MM.1S (cell line): ENCODE measurements at regions not wholly inside any gene's neighbourhood (a gene's known extent, or its start where the extent isn't known, plus 50 kb on each side); places are given as distances from the start of the nearest gene placed in this dataset.

Experiments
- DNase-seq: peaks from one replicate; pipeline ENCODE4 v3.0.0-alpha.2; 2015
- H2AFZ ChIP-seq: fragments of 300-600 bp; sonication (generic); 2 replicates; pipeline ENCODE4 v1.6.0; 2016; ENCODE audit warnings: antibody characterized with exemption, low read length
- H3F3A ChIP-seq: fragments of 300-600 bp; sonication (generic); 2 replicates; pipeline ENCODE4 v1.6.1; 2016; ENCODE audit warnings: mild to moderate bottlenecking, antibody characterized with exemption, low read length, moderate library complexity, mixed read lengths; ENCODE audit not compliant: insufficient read depth
- H3K27ac ChIP-seq: fragments of 300-600 bp; sonication (generic); 2 replicates; pipeline ENCODE4 v1.5.1; 2016; ENCODE audit warnings: mild to moderate bottlenecking, low read length
- H3K27me3 ChIP-seq: fragments of 300-600 bp; sonication (generic); replicated peaks from 2 replicates; pipeline ENCODE4 v1.6.0; 2016; ENCODE audit warnings: low read length; ENCODE audit not compliant: insufficient read depth
- H3K36me3 ChIP-seq: fragments of 300-600 bp; sonication (generic); replicated peaks from 2 replicates; pipeline ENCODE4 v1.6.1; 2016; ENCODE audit warnings: mild to moderate bottlenecking, low read length, mixed read lengths; ENCODE audit not compliant: insufficient read depth
- H3K4me1 ChIP-seq: fragments of 300-600 bp; sonication (generic); 2 replicates; pipeline ENCODE4 v1.6.1; 2016; ENCODE audit warnings: low read length, mixed read lengths
- H3K4me2 ChIP-seq: fragments of 300-600 bp; sonication (generic); 2 replicates; pipeline ENCODE4 v1.6.0; 2016; ENCODE audit warnings: low read depth, low read length
- H3K4me3 ChIP-seq: fragments of 300-600 bp; sonication (generic); 2 replicates; pipeline ENCODE4 v1.5.1; 2016; ENCODE audit warnings: low read length, mixed read lengths
- H3K79me2 ChIP-seq: fragments of 300-600 bp; sonication (generic); 2 replicates; pipeline ENCODE4 v1.6.1; 2016; ENCODE audit warnings: mixed run types, low read length, mixed read lengths
- H3K9ac ChIP-seq: fragments of 300-600 bp; sonication (generic); 2 replicates; pipeline ENCODE4 v1.6.1; 2016; ENCODE audit warnings: low read length, mixed read lengths
- H3K9me2 ChIP-seq: fragments of 300-600 bp; sonication (generic); replicated peaks from 2 replicates; pipeline ENCODE4 v1.6.1; 2016; ENCODE audit warnings: mild to moderate bottlenecking, low read length, mixed read lengths; ENCODE audit not compliant: insufficient read depth
- H3K9me3 ChIP-seq: fragments of 300-600 bp; sonication (generic); replicated peaks from 2 replicates; pipeline ENCODE4 v1.6.1; 2016; ENCODE audit warnings: mild to moderate bottlenecking, low read length, mixed read lengths; ENCODE audit not compliant: insufficient read depth
- H4K20me1 ChIP-seq: fragments of 300-600 bp; sonication (generic); 2 replicates; pipeline ENCODE4 v1.6.1; 2016; ENCODE audit warnings: mild to moderate bottlenecking, low read length, moderate library complexity, mixed read lengths; ENCODE audit not compliant: insufficient read depth
- CTCF ChIP-seq: fragments of 300-600 bp; sonication (generic); IDR thresholded peaks from 2 replicates; pipeline ENCODE4 v1.5.1; 2016; ENCODE audit warnings: antibody characterized with exemption, low read length, mixed read lengths
- EZH2 ChIP-seq: fragments of 300-600 bp; sonication (generic); optimal IDR thresholded peaks from 2 replicates; pipeline ENCODE3; 2017; ENCODE audit warnings: low read depth, mild to moderate bottlenecking, antibody characterized with exemption, low read length, mixed read lengths
- EZH2phosphoT487 ChIP-seq: fragments of 300-600 bp; sonication (generic); IDR thresholded peaks from 2 replicates; pipeline ENCODE4 v1.6.1; 2018; ENCODE audit warnings: antibody characterized with exemption, low read length

- H3K27ac ChIP-seq = no peak overlapping the region
- no peaks in the 10 kb centered on the region for H3K27me3 ChIP-seq
- H3K4me2 ChIP-seq = no peak overlapping the region
- TF ChIP-seq CTCF (no peak), EZH2phosphoT487 (no peak), EZH2 (no peak)
- H3K9me3 ChIP-seq = no peaks in the 10 kb centered on the region
- no peaks in the 10 kb centered on the region for H3K9me2 ChIP-seq
- DNase-seq = no peak
- H3K4me1 ChIP-seq = no peaks in the 10 kb centered on the region
- H3K9ac ChIP-seq = no peak overlapping the region
- no peak overlapping the region for H2AFZ ChIP-seq
- H3K4me3 ChIP-seq = no peak overlapping the region
- no peaks in the 10 kb centered on the region for H3K79me2 ChIP-seq
- H3F3A ChIP-seq = no peaks in the 10 kb centered on the region
- H4K20me1 ChIP-seq = no peaks in the 10 kb centered on the region
- no peaks in the 10 kb centered on the region for H3K36me3 ChIP-seq
These were observed 74.3 kb upstream of the ARHGEF7 start for GRCh38 chr13:111040830-111041229.

- Histone ChIP-seq H3K36me3 (no peaks in the 10 kb centered on the region), H3K27ac (no peak overlapping the region), H3K9me2 (no peaks in the 10 kb centered on the region), H3K4me1 (no peaks in the 10 kb centered on the region), H3K9ac (no peak overlapping the region), H3K79me2 (no peaks in the 10 kb centered on the region), H4K20me1 (no peaks in the 10 kb centered on the region), H3K9me3 (no peaks in the 10 kb centered on the region), H3K4me3 (no peak overlapping the region), H3K4me2 (no peak overlapping the region), H2AFZ (no peak overlapping the region), H3K27me3 (no peaks in the 10 kb centered on the region), H3F3A (no peaks in the 10 kb centered on the region)
- TF ChIP-seq EZH2 (no peak), CTCF (no peak), EZH2phosphoT487 (no peak)
- no peak for DNase-seq
These were observed 75.4 kb upstream of the ARHGEF7 start for GRCh38 chr13:111039735-111040134.

GRCh38 chr13:111038887-111039286 is 76.2 kb upstream of the ARHGEF7 start:
- no peak overlapping the region for H3K4me3 ChIP-seq
- H3F3A ChIP-seq = no peaks in the 10 kb centered on the region
- H2AFZ ChIP-seq = no peak overlapping the region
- no peaks in the 10 kb centered on the region for H3K79me2 ChIP-seq
- no peaks in the 10 kb centered on the region for H3K4me1 ChIP-seq
- H3K27me3 ChIP-seq = no peaks in the 10 kb centered on the region
- H3K9ac ChIP-seq = no peak overlapping the region
- no peak overlapping the region for H3K27ac ChIP-seq
- H3K4me2 ChIP-seq = no peak overlapping the region
- H3K9me2 ChIP-seq = no peaks in the 10 kb centered on the region
- no peak for DNase-seq
- H4K20me1 ChIP-seq = no peaks in the 10 kb centered on the region
- no peaks in the 10 kb centered on the region for H3K36me3 ChIP-seq
- TF ChIP-seq CTCF = no peak
- no peak for TF ChIP-seq EZH2phosphoT487
- no peak for TF ChIP-seq EZH2
- H3K9me3 ChIP-seq = no peaks in the 10 kb centered on the region

GRCh38 chr13:111037927-111038326 is 77.2 kb upstream of the ARHGEF7 start:
- no peaks in the 10 kb centered on the region for H4K20me1 ChIP-seq
- no peaks in the 10 kb centered on the region for H3K27me3 ChIP-seq
- no peaks in the 10 kb centered on the region for H3K9me3 ChIP-seq
- H2AFZ ChIP-seq = no peak overlapping the region
- DNase-seq = no peak
- H3K4me2 ChIP-seq = no peak overlapping the region
- no peak overlapping the region for H3K27ac ChIP-seq
- no peaks in the 10 kb centered on the region for H3K36me3 ChIP-seq
- H3K9ac ChIP-seq = no peak overlapping the region
- no peaks in the 10 kb centered on the region for H3K4me1 ChIP-seq
- H3K4me3 ChIP-seq = no peak overlapping the region
- H3K9me2 ChIP-seq = no peaks in the 10 kb centered on the region
- H3K79me2 ChIP-seq = no peaks in the 10 kb centered on the region
- TF ChIP-seq EZH2phosphoT487 (no peak), CTCF (no peak), EZH2 (no peak)
- no peaks in the 10 kb centered on the region for H3F3A ChIP-seq
